GM19035 (cell line): ENCODE measurements at regions not wholly inside any gene's neighbourhood (a gene's known extent, or its start where the extent isn't known, plus 50 kb on each side); places are given as distances from the start of the nearest gene placed in this dataset.
"Not testable (repeated sequence)": the region's sequence is repeated elsewhere in the genome, so short reads cannot be mapped to it uniquely, and the experiment has no call there.

Experiments used
- ATAC-seq: cut with Tn5 transposase; IDR thresholded peaks from one replicate; pipeline ENCODE4 v1.9.1; 2021; ENCODE audit not compliant: unreplicated experiment

DNA sequence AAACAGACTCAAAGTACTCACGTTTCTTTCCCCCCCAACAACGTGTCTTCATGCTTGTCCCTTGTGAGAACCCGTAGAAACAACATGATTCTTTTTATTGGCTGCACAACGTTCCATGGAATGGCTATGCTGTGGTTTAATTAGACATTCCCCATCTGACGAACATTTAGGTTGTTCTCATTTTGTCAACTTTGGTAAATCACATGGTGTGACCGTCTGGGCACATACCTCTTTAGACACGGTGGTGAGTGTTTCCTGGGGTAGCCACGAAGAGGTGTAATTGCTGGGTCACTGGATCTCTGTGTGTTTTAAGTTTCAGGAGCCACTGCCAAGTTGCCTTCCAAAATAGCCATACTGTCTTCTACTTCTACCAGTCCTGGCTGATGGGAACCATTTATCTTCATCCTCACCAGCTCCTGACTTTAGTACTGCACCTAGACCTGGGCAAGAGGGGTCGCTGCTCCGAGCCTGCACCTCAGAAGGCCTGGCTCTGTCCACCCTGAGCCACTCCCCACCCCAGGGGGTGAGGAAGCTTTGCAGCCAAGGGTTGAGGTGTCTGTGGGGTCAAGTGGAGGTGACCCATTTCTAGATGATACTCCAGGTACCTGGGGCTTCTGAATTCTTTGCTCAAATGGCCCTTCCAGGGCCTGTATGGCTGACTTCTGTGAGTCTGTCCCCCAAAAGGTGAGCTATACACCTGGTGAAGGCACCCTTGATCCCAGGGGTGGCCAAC lies 84.7 kb downstream of the IRX5 start:
- ATAC-seq: no peak

DNA sequence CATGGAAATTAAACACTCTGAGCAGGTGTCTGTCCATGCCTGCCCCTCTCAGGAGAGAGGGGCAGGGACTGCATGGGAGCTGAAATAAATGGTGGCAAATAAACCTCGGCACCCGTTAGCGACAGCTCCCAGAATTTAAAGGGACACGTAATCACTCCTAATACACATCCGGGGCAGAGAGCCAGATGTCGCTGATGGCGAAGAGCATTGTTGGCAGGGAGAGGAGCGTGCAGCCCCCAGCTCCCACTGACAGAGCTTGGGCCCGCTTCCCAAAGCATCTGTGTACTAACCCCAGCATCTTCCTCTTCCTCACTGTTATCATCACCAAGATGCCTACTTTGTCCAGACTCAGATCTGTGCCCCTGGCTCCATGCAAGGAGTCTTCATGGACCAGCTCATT lies 85.8 kb downstream of the IRX5 start:
- ATAC-seq: no peak

- no peak for ATAC-seq
These were observed 86.7 kb downstream of the IRX5 start for GRCh38 chr16:55017321-55017720.

DNA sequence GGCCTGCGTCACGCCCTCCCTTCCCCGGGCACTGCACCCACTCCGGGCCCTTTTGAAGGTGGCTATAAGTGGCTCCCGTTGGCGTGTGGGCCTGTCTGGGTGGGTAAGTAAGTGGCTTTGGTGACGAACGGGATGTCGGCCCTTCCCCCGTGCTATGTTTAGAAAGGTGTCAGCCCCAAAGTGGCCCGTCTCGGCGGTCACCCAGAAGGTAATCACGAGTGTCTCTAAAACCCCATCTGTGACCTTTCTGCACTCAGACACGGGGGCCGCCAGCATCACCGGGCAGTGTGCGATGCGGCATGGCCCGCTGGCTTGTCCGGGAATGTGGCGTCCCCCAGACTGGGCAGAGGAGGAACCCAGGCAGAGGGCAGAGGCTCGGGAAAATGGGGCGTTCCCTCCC lies 88.2 kb downstream of the IRX5 start:
- no peak for ATAC-seq

DNA sequence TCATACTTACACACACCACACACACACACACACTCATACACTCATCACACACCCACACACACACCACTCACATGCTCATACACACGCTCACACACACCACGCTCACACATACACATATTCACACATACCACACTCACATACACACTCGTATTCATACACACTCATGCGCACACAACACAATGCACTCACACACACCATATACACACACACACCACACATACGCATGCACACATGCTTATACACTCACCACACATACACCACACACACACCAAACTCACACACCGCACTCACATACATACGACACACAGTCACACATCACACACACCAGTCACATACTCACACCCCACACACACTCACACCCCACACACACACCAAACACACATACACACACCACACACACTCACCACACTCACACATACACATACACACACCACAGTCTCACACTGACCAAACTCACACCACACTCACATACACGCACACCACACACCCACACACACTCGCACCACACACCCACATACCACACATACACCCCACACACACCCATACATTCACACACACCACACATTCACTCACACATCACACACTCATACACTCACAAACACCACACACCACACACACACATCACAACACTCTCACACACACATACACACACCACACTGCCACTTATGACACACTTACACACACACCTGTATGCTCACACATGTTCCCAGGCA lies 88.9 kb downstream of the IRX5 start:
- no peak for ATAC-seq

DNA sequence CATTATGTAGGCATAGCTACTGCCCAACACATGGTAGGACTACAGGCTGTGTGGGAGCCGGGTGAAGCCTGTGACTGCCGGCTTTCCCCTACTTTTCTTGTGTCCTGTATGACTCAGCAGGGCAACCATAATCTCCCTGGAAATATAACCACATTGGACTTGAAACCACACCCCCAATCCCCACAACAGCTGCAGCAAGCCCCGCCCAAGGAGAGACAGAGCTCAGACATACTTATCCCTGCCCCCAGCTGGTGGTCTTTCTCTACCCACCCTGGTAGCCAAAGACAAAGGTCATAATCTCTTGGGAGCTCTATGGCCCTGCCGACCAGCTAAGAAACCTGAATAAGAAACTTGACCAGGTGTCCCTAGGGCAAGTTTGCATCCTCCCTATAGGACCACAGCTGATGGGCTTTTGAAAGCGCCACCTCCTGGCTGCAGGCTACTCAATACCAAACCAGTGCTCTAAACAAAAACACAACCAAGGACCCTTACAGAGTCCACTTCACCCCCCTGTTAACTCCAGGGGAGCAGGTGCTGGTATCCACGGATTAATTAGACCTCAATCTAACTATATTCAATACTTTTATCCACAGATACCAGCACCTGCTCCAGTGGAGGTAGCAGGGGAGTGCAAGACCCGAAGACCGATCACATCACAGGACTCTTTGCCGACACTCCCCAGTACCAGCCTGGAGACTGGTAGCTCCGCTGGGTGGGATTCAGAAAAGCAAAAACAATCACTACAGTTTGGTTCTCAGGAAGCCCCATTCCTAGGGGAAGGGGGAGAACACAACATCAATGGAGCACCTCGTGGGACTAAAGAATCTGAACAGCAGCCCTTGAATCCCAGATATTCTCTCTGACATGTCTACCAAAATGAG lies 91.2 kb downstream of the IRX5 start:
- no peak for ATAC-seq

DNA sequence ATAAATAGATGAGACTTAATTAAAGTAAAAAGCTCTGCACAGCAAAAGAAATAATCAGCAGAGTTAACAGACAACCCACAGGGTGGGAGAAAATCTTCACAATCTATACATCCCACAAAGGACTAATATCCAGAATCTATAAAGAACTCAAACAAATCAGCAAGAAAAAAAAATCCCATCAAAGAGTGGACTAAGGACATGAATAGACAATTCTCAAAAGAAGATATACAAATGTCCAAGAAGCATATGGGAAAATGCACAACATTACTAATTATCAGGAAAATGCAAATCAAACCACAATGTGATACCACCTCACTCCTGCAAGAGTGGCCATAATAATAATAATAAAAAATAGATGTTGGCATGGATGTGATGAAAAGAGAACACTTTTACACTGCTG lies 96.6 kb downstream of the IRX5 start:
- not testable (repeated sequence) for ATAC-seq

GRCh38 chr16:55029509-55029908 lies 98.8 kb downstream of the IRX5 start:
- ATAC-seq: no peak

GRCh38 chr16:55030944-55031343 lies 100.3 kb downstream of the IRX5 start:
- no peak for ATAC-seq

- ATAC-seq: no peak
These were observed 100.8 kb downstream of the IRX5 start for GRCh38 chr16:55031481-55031880.

DNA sequence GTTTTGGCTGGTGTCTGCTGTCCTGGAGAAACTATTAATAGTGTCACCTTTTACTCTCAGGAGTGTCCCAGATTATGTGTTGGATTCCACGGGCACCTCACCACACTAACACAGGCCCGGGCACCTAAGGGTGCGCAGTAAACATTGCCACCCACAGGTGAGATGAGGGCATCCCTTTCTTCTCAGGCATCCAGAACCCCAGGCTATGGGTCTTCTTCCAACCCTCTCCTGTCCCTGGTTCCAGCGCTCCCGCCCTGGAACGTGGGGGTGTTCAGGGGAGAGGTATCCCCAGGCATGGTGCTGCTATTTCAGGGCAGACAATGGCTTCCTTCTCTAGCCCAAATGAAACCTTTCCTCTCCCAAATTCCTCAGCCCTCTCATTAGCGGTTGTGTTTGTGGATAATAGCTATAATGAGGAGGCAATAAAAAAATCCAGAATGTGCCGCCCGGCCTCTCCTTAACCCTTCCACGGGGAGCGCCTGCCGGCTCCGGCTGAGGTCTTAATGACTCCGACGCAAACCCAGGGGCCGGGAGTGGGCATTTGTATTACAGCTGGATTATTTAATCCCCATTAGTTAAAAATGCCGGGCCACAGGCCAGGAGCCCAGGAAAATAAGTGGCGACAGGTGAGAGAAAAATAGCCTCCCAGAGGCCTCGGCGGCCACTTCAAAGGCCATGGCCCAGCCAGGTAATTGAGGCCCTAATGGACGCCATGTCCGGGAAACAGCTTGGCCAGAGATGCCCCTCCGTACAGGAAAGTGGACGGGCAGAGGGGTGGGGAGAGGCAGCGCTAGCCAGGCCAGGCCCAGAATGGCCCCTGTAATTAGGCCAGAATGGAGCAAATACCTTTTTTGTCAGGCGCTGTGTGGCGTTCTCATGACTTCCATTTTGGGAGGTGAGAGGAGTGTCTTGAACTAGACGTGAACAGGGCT lies 102.8 kb downstream of the IRX5 start:
- no peak for ATAC-seq

DNA sequence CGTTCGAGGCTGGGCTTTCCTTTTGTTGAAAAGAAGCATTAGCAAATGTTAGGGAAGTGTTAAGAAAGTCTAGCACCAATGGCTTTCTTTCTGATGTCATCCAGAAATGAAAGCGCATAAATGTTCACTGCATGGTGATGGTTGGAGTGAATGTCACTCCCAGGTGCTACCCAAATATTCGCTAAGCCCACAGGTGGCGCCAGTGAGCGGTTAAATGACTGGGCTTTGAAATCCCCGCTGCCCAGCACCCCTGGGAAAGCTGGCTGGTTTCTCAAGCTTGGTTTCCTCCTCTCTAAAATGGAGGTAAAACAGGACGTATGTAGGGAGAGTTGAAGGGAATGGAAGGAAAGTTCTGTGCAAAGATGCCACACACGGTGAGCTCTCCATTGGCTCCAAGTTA lies 104.4 kb downstream of the IRX5 start:
- no peak for ATAC-seq

GRCh38 chr16:55035956-55036355 lies 105.3 kb downstream of the IRX5 start:
- no peak for ATAC-seq

- ATAC-seq: no peak
These were observed 105.7 kb downstream of the IRX5 start for GRCh38 chr16:55036371-55036821.

DNA sequence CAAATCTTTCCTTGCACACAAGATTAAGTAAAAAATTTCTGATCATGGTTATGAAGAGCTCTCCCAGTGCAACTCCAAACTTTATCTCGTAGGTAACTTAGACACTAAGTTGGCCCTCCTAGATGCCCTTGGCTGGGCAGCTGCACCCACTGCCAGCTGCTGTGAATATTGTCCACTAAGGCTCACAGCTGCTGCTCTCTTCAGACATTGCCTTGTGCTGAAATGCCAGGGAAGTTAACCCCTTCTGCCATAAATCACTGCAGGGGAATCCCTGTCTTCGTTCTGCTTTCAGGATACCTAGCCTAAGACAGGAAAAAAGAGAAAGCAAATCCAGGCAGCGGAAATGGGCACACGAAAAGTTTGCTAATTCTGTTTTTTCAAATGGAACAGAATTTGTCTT lies 106.4 kb downstream of the IRX5 start:
- ATAC-seq: no peak

DNA sequence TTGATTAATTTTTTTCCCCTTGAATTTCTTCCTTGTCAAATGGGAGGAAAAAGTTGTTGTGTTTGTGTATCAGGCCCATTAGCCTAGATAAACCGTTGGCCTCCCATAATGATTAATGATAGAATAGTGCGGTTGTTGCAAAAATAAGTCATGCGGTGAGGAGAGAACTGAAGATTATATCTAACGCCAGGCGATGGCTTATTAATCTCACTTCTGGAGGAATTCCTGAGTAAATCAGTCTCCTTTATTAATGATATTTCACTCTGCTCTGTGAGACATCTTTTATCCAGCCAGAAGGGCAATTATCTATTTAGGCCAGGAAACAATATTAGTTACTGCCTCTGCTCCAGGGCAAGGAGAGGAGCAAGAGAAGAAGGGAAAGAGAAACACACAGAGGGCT lies 107.3 kb downstream of the IRX5 start:
- ATAC-seq: no peak

DNA sequence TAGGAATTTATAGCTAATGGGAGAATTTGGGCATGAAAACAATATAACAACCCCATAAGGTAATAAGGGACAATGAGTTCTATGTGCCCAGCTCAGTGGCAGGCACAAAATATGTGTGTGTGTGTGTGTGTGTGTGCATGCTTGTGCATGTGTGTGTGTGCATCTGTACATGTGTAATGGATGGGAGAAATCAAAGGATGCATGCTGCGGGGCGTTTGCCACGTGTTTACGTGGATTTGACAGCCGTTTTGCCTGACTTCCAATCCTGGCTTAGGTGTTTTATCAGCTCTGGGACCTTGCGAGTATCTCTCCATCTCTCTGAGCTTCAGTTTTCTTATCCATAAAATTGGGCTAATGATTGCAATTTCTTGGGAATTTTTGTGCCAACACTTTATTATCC lies 108.4 kb downstream of the IRX5 start:
- ATAC-seq: no peak

- no peak for ATAC-seq
These were observed 108.8 kb downstream of the IRX5 start for GRCh38 chr16:55039511-55039910.

DNA sequence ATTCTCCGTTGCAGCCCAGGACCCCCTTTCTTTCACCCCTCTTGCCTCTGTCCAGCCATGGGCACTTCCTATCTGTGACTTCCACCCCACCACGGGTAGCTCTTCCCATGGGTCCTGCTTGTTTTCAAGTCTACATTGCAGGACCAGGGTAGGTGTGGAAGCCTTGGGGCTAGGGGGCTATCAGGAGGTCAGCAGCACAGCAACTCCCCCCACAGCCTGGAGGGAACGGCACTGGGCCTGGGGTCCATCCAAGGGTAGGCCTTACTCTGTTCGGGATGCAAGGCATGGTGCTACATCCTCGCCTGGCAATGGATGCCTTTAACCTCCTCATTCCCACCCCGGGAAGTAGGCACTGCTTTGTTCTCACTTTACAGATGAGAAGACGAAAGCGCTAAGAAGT lies 109.3 kb downstream of the IRX5 start:
- ATAC-seq: no peak

DNA sequence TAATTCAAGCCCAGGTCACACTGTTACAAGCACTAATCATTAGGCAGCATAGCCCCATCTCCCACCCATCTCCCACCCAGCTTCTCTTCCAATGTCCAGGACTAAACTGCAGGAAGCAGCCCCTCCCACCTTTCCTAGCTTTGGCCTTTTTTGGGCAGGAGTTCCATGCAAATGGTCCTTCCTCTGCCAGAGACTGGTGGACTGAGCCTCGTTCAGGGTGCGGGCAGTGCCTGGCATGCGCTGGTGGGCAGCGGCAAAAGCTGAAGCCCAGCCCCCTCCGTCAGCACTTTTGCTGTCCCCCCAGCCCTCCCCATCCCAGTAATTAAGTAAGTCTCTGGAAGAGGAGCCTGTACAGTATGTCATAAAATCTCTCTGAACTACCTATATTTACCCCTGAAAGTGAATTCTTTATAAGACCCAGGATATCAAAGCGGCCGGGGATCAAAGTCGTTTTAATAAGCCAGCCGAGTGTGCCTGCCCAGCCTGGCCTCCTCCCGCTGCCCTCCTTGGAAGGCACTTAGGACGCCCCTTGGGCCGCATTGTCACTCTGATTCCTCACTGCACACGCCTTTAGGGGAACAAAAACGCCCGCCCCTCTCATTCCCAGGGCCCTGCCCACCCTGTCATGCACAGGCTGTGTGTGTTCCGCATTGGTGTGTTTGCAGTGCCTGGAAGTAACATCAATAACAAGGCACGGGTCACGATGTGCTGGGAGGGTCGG lies 109.9 kb downstream of the IRX5 start:
- no peak for ATAC-seq
